Cardiac muscle cell (in vitro differentiated cells and primary cell): ENCODE measurements at regions not wholly inside any gene's neighbourhood (a gene's known extent, or its start where the extent isn't known, plus 50 kb on each side); places are given as distances from the start of the nearest gene placed in this dataset.

Experiments used
- DNase-seq, 2 donors: peaks; one replicate each; pipeline versions ENCODE4 v3.0.0 to v3.0.0-alpha.2; 2010 to 2017; ENCODE audit warnings: low read depth in 1 of 2, low spot score in 1 of 2
- H3K27ac ChIP-seq: fragments of 200-600 bp; sonication (generic); 2 replicates; pipeline ENCODE4 v1.5.1; 2016
- H3K27me3 ChIP-seq: fragments of 200-600 bp; sonication (generic); 2 replicates; pipeline ENCODE4 v1.6.0; 2016; ENCODE audit warnings: control low read depth
- H3K36me3 ChIP-seq: fragments of 200-600 bp; sonication (generic); 2 replicates; pipeline ENCODE4 v1.5.1; 2016; ENCODE audit warnings: control low read depth
- H3K4me1 ChIP-seq: fragments of 200-600 bp; sonication (generic); 2 replicates; pipeline ENCODE4 v1.8.1; 2017; ENCODE audit warnings: low read depth, mild to moderate bottlenecking, mixed run types
- H3K4me3 ChIP-seq: fragments of 200-600 bp; sonication (generic); 2 replicates; pipeline ENCODE4 v1.5.1; 2016; ENCODE audit warnings: mild to moderate bottlenecking
- H3K9me3 ChIP-seq: fragments of 200-600 bp; sonication (generic); 2 replicates; pipeline ENCODE4 v1.5.1; 2017; ENCODE audit warnings: low read depth, mild to moderate bottlenecking, control low read depth
- CTCF ChIP-seq: IDR thresholded peaks from 2 replicates; pipeline ENCODE4 v1.5.1; 2012; ENCODE audit warnings: low read depth, mild to moderate bottlenecking, low read length

GRCh38 chr11:130638033-130638432 is 189.6 kb downstream of the ADAMTS15 start:
- Histone ChIP-seq H3K27me3 (no peaks in the 10 kb centered on the region), H3K4me3 (no peak overlapping the region), H3K4me1 (peaks cover 9% of the 10 kb centered on the region), H3K27ac (peak overlapping the region; percentile 3), H3K9me3 (no peaks in the 10 kb centered on the region), H3K36me3 (no peaks in the 10 kb centered on the region)
- TF ChIP-seq CTCF = no peak
- DNase-seq = no peak

GRCh38 chr11:130638624-130639023 is 190.2 kb downstream of the ADAMTS15 start:
- Histone ChIP-seq H3K9me3 (no peaks in the 10 kb centered on the region), H3K4me1 (peaks cover 9% of the 10 kb centered on the region), H3K27ac (no peak overlapping the region), H3K36me3 (no peaks in the 10 kb centered on the region), H3K4me3 (no peak overlapping the region), H3K27me3 (no peaks in the 10 kb centered on the region)
- no peak for DNase-seq
- TF ChIP-seq CTCF = no peak

GRCh38 chr11:130639369-130639768 is 190.9 kb downstream of the ADAMTS15 start:
- no peak for DNase-seq
- no peaks in the 10 kb centered on the region for H3K27me3 ChIP-seq
- H3K36me3 ChIP-seq = no peaks in the 10 kb centered on the region
- H3K4me3 ChIP-seq = no peak overlapping the region
- H3K9me3 ChIP-seq = no peaks in the 10 kb centered on the region
- peaks cover 9% of the 10 kb centered on the region for H3K4me1 ChIP-seq
- no peak overlapping the region for H3K27ac ChIP-seq
- TF ChIP-seq CTCF = no peak

- DNase-seq = no peak
- no peak for TF ChIP-seq CTCF
Observed at GRCh38 chr11:130640526-130640925, 192.1 kb downstream of the ADAMTS15 start.

GRCh38 chr11:130641876-130642275 is 193.4 kb downstream of the ADAMTS15 start:
- Histone ChIP-seq H3K36me3 (no peaks in the 10 kb centered on the region), H3K4me3 (no peak overlapping the region), H3K9me3 (no peaks in the 10 kb centered on the region), H3K27me3 (no peaks in the 10 kb centered on the region), H3K4me1 (peaks cover 9% of the 10 kb centered on the region), H3K27ac (no peak overlapping the region)
- TF ChIP-seq CTCF = no peak
- no peak for DNase-seq

More at GRCh38 chr11:130640526-130640925, 192.1 kb downstream of the ADAMTS15 start:
- no peak overlapping the region for H3K27ac ChIP-seq
- no peaks in the 10 kb centered on the region for H3K36me3 ChIP-seq
- no peaks in the 10 kb centered on the region for H3K27me3 ChIP-seq
- no peak overlapping the region for H3K4me3 ChIP-seq
- H3K4me1 ChIP-seq = peaks cover 9% of the 10 kb centered on the region
- H3K9me3 ChIP-seq = no peaks in the 10 kb centered on the region

- Histone ChIP-seq H3K36me3 (no peaks in the 10 kb centered on the region), H3K9me3 (no peaks in the 10 kb centered on the region), H3K27me3 (no peaks in the 10 kb centered on the region), H3K4me1 (peaks cover 6% of the 10 kb centered on the region), H3K27ac (no peak overlapping the region), H3K4me3 (no peak overlapping the region)
- DNase-seq = no peak
- no peak for TF ChIP-seq CTCF
Observed at GRCh38 chr11:130642994-130643393, 194.5 kb downstream of the ADAMTS15 start.
